Naive B cell (primary cell): ENCODE measurements at regions not wholly inside any gene's neighbourhood (a gene's known extent, or its start where the extent isn't known, plus 50 kb on each side); places are given as distances from the start of the nearest gene placed in this dataset.

Experiments
- ATAC-seq, 2 donors: fragments of 150-1000 bp; cut with Tn5 transposase; 2 replicates each; pipeline ENCODE4 v1.10.0; 2021; ENCODE audit warnings: low read depth in 2 of 2, mild to moderate bottlenecking in 2 of 2, moderate library complexity in 2 of 2
- DNase-seq: peaks from one replicate; pipeline ENCODE4 v3.0.0; 2022
- H3K27ac Mint-ChIP-seq, 6 donors: one replicate each; pipeline ENCODE4 v1.8.0; 2020 to 2022; ENCODE audit warnings: mild to moderate bottlenecking in 6 of 6, mixed read lengths in 6 of 6, moderate library complexity in 5 of 6, inconsistent platforms in 2 of 6
- H3K27me3 Mint-ChIP-seq, 3 donors: one replicate each; pipeline ENCODE4 v1.8.0; 2021 to 2022; ENCODE audit warnings: mixed read lengths in 3 of 3, mild to moderate bottlenecking in 1 of 3
- H3K36me3 Mint-ChIP-seq, 2 donors: one replicate each; pipeline ENCODE4 v1.8.0; 2020 to 2022; ENCODE audit warnings: mixed read lengths in 2 of 2, inconsistent platforms in 1 of 2, mild to moderate bottlenecking in 1 of 2
- H3K4me1 Mint-ChIP-seq, 3 donors: one replicate each; pipeline ENCODE4 v1.8.0; 2020 to 2022; ENCODE audit warnings: mixed read lengths in 3 of 3, inconsistent platforms in 1 of 3, mild to moderate bottlenecking in 1 of 3, moderate library complexity in 1 of 3
- H3K4me3 Mint-ChIP-seq, 8 donors: one replicate each; pipeline ENCODE4 v1.8.0; 2020 to 2022; ENCODE audit warnings: mild to moderate bottlenecking in 8 of 8, mixed read lengths in 8 of 8, moderate library complexity in 8 of 8, inconsistent platforms in 2 of 8
- H3K9me3 Mint-ChIP-seq, 7 donors: one replicate each; pipeline ENCODE4 v1.8.0; 2020 to 2022; ENCODE audit warnings: mixed read lengths in 7 of 7, mild to moderate bottlenecking in 5 of 7, inconsistent platforms in 2 of 7, moderate library complexity in 1 of 7

- ATAC-seq, result no peak
- no peak overlapping the region for H3K4me3 Mint-ChIP-seq
- peaks cover 7 to 19% (median 7%) of the 10 kb centered on the region in 3 donors for H3K4me1 Mint-ChIP-seq
- peak overlapping the region in 1 of 6 donors; percentile 19 for H3K27ac Mint-ChIP-seq
- H3K27me3 Mint-ChIP-seq, result peaks cover 10 to 14% (median 13%) of the 10 kb centered on the region in 3 donors
- no peaks in the 10 kb centered on the region for H3K36me3 Mint-ChIP-seq
- DNase-seq, result no peak
- no peaks in the 10 kb centered on the region for H3K9me3 Mint-ChIP-seq
Observed at GRCh38 chr10:131750171-131750895, 150.5 kb upstream of the PPP2R2D start.

DNA sequence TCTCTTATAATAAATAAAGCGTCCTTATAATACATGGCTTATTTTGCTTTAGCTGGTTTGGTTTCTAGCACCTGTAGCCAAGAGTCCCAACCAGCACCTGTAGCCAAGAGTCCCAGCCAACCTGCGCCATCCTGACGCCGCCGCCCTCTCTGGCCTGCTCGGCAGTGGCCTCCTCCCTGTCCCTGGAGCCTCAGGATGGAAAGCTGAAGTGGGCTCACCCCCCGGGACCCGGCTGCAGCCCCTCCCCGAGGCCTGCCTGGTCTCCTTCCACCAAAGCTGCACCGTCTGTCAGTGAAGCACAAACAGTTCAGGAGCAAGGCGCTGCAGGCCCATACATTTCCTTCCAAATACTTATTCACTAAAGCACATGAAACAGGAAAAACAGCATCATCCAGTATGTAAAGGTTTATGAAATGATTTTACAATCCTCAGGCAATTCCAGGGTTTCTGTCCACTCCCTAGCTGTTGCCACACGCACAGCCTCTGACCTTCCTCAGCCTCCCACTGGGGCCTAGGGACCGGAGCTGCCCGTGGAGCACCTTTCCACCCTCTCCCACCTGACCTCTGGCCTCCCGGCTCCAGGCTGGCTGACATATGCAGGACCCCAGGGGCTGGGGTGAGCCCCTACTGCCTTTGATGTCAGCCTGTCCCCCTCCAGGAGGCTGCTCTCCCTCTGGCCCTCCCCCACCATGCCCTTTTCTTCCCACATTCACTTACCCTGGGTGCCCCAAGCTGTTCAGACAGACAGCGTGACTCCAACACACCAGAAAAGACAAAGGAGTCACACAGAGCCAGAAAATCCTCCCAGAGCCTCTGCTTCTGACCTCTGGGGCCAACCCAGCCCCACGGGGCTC, 149.6 kb upstream of the PPP2R2D start:
- H3K36me3 Mint-ChIP-seq, result no peaks in the 10 kb centered on the region

GRCh38 chr10:131751827-131752775, 148.7 kb upstream of the PPP2R2D start:
- no peak for DNase-seq
- no peak for ATAC-seq
- no peak overlapping the region for H3K4me3 Mint-ChIP-seq
- peak overlapping the region in 1 of 6 donors; percentile 66 for H3K27ac Mint-ChIP-seq
- H3K27me3 Mint-ChIP-seq, result peaks cover 5 to 14% (median 12%) of the 10 kb centered on the region in 3 donors
- no peaks in the 10 kb centered on the region for H3K9me3 Mint-ChIP-seq
- H3K36me3 Mint-ChIP-seq, result no peaks in the 10 kb centered on the region
- H3K4me1 Mint-ChIP-seq, result peaks cover 5 to 14% (median 7%) of the 10 kb centered on the region in 3 donors

More for the DNA sequence above, 149.6 kb upstream of the PPP2R2D start:
- DNase-seq (no peak), ATAC-seq (no peak)
- peaks cover 5 to 14% (median 12%) of the 10 kb centered on the region in 3 donors for H3K27me3 Mint-ChIP-seq
- no peak overlapping the region for H3K4me3 Mint-ChIP-seq
- no peaks in the 10 kb centered on the region for H3K9me3 Mint-ChIP-seq
- peaks cover 7 to 18% (median 7%) of the 10 kb centered on the region in 3 donors for H3K4me1 Mint-ChIP-seq
- peak overlapping the region in 2 of 6 donors; percentile 3 to 66 for H3K27ac Mint-ChIP-seq

GRCh38 chr10:131753336-131753735, 147.5 kb upstream of the PPP2R2D start:
- no peak for DNase-seq
- no peak for ATAC-seq
- Mint-ChIP-seq H3K27ac (peak overlapping the region in 1 of 6 donors; percentile 30), H3K27me3 (peaks cover 7 to 13% (median 10%) of the 10 kb centered on the region in 3 donors), H3K4me3 (no peak overlapping the region), H3K36me3 (no peaks in the 10 kb centered on the region), H3K9me3 (peaks cover 0 to 3% (median 0%) of the 10 kb centered on the region in 7 donors), H3K4me1 (peaks cover 7 to 16% (median 9%) of the 10 kb centered on the region in 3 donors)

DNA sequence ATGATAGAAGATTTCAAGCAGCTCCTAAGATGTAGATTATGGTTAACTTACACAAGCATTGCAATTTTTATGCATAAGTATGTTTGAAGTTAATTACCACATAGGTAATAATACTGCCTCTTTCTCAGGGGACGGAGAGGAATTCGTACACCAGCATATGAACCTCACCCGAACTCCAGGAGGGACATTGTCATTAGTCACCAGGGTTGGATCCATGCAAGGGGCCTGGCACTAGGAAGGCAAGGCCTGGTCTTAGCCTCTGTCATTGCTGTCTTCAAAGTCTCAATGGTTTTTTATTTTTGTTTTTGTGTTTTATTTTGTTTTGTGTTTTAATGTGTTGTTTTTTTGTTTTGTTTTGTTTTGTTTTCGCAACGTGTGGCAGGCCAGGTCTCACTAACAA, 145.6 kb upstream of the PPP2R2D start:
- no peak for ATAC-seq
- no peaks in the 10 kb centered on the region for H3K36me3 Mint-ChIP-seq
- peaks cover 0 to 7% (median 3%) of the 10 kb centered on the region in 3 donors for H3K27me3 Mint-ChIP-seq
- no peak for DNase-seq
- no peak overlapping the region for H3K4me3 Mint-ChIP-seq
- H3K9me3 Mint-ChIP-seq, result peaks cover 0 to 3% (median 0%) of the 10 kb centered on the region in 7 donors
- no peak overlapping the region for H3K27ac Mint-ChIP-seq
- H3K4me1 Mint-ChIP-seq, result peaks cover 0 to 14% (median 8%) of the 10 kb centered on the region in 3 donors

- peaks cover 0 to 9% (median 3%) of the 10 kb centered on the region in 7 donors for H3K9me3 Mint-ChIP-seq
- no peak overlapping the region for H3K27ac Mint-ChIP-seq
- DNase-seq (no peak), ATAC-seq (no peak)
- H3K36me3 Mint-ChIP-seq, result peaks cover 0 to 11% of the 10 kb centered on the region in 2 donors
- no peak overlapping the region for H3K4me3 Mint-ChIP-seq
- peaks cover 3 to 12% (median 7%) of the 10 kb centered on the region in 3 donors for H3K27me3 Mint-ChIP-seq
- peaks cover 17 to 28% (median 23%) of the 10 kb centered on the region in 3 donors for H3K4me1 Mint-ChIP-seq
Observed at GRCh38 chr10:131757285-131758058, 143.3 kb upstream of the PPP2R2D start.

- DNase-seq, result no peak
- Mint-ChIP-seq H3K9me3 (peaks cover 0 to 9% (median 3%) of the 10 kb centered on the region in 7 donors), H3K4me1 (peaks cover 21 to 33% (median 29%) of the 10 kb centered on the region in 3 donors), H3K27ac (peak overlapping the region in 1 of 6 donors; percentile 57), H3K27me3 (peaks cover 3 to 13% (median 7%) of the 10 kb centered on the region in 3 donors), H3K4me3 (peak overlapping the region in 4 of 8 donors; percentile 0 to 51 (median 22)), H3K36me3 (peaks cover 0 to 11% of the 10 kb centered on the region in 2 donors)
- ATAC-seq, result no peak
Observed at GRCh38 chr10:131758062-131758938, 142.5 kb upstream of the PPP2R2D start.

DNA sequence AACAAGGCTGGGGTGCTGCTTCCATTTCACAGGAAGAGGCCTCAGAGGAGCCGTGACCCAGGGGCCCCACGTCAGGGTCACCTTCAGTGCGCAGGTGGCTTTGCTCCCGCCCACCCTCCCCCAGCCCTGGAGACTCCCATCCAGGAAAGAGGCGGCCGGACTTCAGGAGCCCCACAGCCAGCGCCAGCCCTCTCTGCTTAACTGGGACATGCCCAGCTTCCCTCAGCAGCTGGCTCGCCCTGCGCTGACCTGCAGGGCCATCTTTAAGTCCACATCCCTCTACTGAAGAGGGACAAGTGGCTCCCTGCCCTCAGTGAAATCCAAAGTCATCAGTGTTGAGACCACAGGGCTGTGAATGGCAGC, 141.9 kb upstream of the PPP2R2D start:
- ATAC-seq, result no peak
- peak overlapping the region in 1 of 6 donors; percentile 57 for H3K27ac Mint-ChIP-seq
- peaks cover 3 to 18% (median 7%) of the 10 kb centered on the region in 3 donors for H3K27me3 Mint-ChIP-seq
- H3K4me3 Mint-ChIP-seq, result no peak overlapping the region
- H3K4me1 Mint-ChIP-seq, result peaks cover 26 to 39% (median 34%) of the 10 kb centered on the region in 3 donors
- peaks cover 0 to 9% (median 3%) of the 10 kb centered on the region in 7 donors for H3K9me3 Mint-ChIP-seq
- H3K36me3 Mint-ChIP-seq, result peaks cover 0 to 11% of the 10 kb centered on the region in 2 donors
- no peak for DNase-seq

- ATAC-seq, result no peak
- no peak overlapping the region for H3K27ac Mint-ChIP-seq
- H3K4me3 Mint-ChIP-seq, result no peak overlapping the region
- peaks cover 3 to 22% (median 7%) of the 10 kb centered on the region in 3 donors for H3K27me3 Mint-ChIP-seq
- no peak for DNase-seq
- peaks cover 28 to 39% (median 37%) of the 10 kb centered on the region in 3 donors for H3K4me1 Mint-ChIP-seq
- peaks cover 0 to 9% (median 3%) of the 10 kb centered on the region in 7 donors for H3K9me3 Mint-ChIP-seq
- peaks cover 0 to 11% of the 10 kb centered on the region in 2 donors for H3K36me3 Mint-ChIP-seq
Observed at GRCh38 chr10:131759347-131759746, 141.5 kb upstream of the PPP2R2D start.

DNA sequence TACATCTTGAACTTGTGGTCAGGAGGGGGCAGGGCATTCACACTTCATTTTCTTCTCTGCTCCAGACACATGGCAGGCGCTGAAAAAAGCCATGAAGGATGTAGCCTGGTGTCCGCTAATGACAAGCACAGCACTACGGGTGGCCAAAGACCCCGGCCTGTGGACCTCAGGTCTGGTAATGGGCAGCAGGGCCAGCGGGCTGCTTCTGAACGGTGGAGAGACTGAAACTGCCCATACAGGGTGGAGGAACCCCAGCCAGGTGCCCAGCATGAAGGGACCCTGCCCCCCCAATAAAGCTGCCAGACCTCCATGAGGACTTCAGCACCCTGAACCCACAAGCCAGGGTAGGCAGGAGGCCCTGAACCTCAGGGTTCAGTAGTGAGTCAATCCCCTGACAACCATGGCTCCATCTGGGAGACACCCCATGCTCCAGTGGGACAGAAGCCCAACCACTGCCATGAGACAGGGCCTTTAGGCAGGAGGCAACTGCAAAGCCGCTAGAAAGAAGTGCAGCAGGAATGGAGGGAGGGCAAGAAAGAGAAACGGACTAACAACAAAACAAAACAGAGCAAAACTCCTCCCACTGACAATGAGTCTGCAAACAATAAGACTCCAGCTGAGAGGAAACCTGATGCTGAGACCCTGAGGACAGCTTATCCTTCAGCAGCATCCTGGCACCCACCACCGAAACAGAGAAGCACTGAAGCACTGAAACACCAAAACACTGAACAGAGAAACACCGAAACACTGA, 140.2 kb upstream of the PPP2R2D start:
- no peak for ATAC-seq
- H3K27me3 Mint-ChIP-seq, result peaks cover 3 to 22% (median 7%) of the 10 kb centered on the region in 3 donors
- DNase-seq, result no peak
- H3K4me1 Mint-ChIP-seq, result peaks cover 28 to 46% (median 40%) of the 10 kb centered on the region in 3 donors
- peak overlapping the region; percentile 39 to 93 (median 66) for H3K27ac Mint-ChIP-seq
- peaks cover 0 to 9% (median 3%) of the 10 kb centered on the region in 7 donors for H3K9me3 Mint-ChIP-seq
- H3K4me3 Mint-ChIP-seq, result peak overlapping the region in 4 of 8 donors; percentile 1 to 63 (median 48)
- peaks cover 0 to 11% of the 10 kb centered on the region in 2 donors for H3K36me3 Mint-ChIP-seq
